Stimulated activated naive B cell treated with anti-CD40 and anti-IgM and Interleukin-4, amounts not matched to agents 10 μg/mL and 1 μg/mL and 100 μg/mL, for 72 hours (primary cell): ENCODE measurements at regions not wholly inside any gene's neighbourhood (a gene's known extent, or its start where the extent isn't known, plus 50 kb on each side); places are given as distances from the start of the nearest gene placed in this dataset.

Experiments used
- ATAC-seq, 2 donors: fragments of 150-1000 bp; cut with Tn5 transposase; replicated peaks; 2 replicates each; pipeline ENCODE4 v1.10.0; 2021; ENCODE audit warnings: moderate library complexity in 1 of 2
- DNase-seq: peaks from one replicate; pipeline ENCODE4 v3.0.0; 2021
- H3K27ac Mint-ChIP-seq: one replicate; pipeline ENCODE4 v1.8.0; 2022; ENCODE audit warnings: mild to moderate bottlenecking, mixed read lengths
- H3K27me3 Mint-ChIP-seq, 2 donors: one replicate each; pipeline ENCODE4 v1.8.0; 2022; ENCODE audit warnings: mixed read lengths in 2 of 2
- H3K36me3 Mint-ChIP-seq, 2 donors: one replicate each; pipeline ENCODE4 v1.8.0; 2022; ENCODE audit warnings: mixed read lengths in 2 of 2, mild to moderate bottlenecking in 1 of 2
- H3K4me1 Mint-ChIP-seq, 2 donors: one replicate each; pipeline ENCODE4 v1.8.0; 2022; ENCODE audit warnings: mixed read lengths in 2 of 2, mild to moderate bottlenecking in 1 of 2
- H3K4me3 Mint-ChIP-seq, 2 donors: one replicate each; pipeline ENCODE4 v1.8.0; 2022; ENCODE audit warnings: mild to moderate bottlenecking in 2 of 2, mixed read lengths in 2 of 2, moderate library complexity in 1 of 2
- H3K9me3 Mint-ChIP-seq, 2 donors: one replicate each; pipeline ENCODE4 v1.8.0; 2022; ENCODE audit warnings: mixed read lengths in 2 of 2, mild to moderate bottlenecking in 1 of 2

DNA sequence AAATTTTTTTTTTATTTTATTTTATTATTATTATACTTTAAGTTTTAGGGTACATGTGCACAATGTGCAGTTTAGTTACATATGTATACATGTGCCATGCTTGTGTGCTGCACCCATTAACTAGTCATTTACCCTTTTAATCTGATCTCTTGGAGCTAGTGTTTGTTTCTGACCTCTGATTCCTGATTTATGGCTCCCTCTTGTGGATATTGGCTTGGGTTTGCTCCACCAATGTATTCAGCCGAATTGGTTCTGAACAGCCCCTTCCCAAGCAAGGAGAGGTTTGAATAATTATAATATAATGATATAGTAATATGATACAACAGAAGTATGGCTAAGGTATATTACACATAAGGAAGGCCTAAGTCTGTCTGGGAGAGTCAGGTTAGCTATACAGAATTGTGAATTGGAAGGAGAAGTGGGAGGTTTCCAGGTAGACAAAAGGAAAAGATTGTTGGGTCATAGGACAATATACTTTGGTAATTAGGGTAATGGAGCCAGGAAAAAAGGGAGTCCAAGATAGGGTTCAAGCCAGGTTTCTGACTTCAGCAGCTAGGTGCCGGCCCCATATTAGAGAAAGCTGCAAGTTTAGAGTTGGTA, 53.1 kb upstream of the HMCN1 start:
- DNase-seq, result peak; percentile 13
- ATAC-seq, result peak; percentile 87 to 88
- H3K36me3 Mint-ChIP-seq, result no peaks in the 10 kb centered on the region
- no peak overlapping the region for H3K4me3 Mint-ChIP-seq
- no peaks in the 10 kb centered on the region for H3K9me3 Mint-ChIP-seq
- no peak overlapping the region for H3K27ac Mint-ChIP-seq
- peaks cover 16% of the 10 kb centered on the region in 2 donors for H3K4me1 Mint-ChIP-seq
- H3K27me3 Mint-ChIP-seq, result peaks cover 5% of the 10 kb centered on the region in 2 donors

DNA sequence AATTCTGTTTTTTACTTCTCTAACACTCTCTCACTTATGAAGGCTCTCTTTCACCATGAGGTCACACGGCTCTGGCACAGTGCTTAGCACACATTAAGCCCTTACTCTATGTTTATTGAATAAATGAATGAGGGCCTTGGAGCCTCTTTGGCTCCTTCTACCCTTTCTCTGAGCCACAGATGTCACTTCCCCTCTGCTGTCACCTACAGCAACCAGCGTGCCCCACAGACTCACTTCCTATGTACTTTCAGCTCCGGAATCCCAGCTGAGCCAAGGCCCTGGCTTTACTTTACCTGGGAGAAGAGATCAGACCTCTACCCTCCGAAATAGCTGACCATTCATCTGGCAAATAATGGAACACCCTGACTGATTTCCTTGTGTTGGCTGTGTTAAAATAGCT, 53.7 kb upstream of the HMCN1 start:
- H3K27ac Mint-ChIP-seq, result peak overlapping the region; percentile 20
- no peaks in the 10 kb centered on the region for H3K9me3 Mint-ChIP-seq
- H3K36me3 Mint-ChIP-seq, result no peaks in the 10 kb centered on the region
- ATAC-seq (peak; percentile 73 to 84), DNase-seq (no peak)
- H3K27me3 Mint-ChIP-seq, result peaks cover 5% of the 10 kb centered on the region in 2 donors
- peaks cover 17 to 18% of the 10 kb centered on the region in 2 donors for H3K4me1 Mint-ChIP-seq
- no peak overlapping the region for H3K4me3 Mint-ChIP-seq

DNA sequence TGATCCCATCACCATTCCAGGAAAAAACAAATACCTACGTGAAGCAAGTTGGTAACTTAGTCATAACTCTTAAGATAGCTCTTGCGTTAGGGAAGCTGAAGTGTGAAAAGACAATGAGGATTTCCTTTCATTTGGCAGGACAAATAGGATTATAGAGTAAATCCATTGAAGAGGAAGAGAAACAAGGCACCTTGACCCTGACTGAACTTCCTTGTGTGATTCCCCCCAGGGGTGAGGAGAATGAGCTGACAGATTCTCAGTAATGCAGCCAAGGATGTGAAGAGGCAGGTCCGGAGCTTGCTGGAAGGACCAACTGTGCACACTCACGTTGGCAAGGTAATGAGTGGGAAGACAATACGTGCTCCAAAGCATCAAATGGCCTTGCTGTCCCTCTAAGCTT, 55.0 kb upstream of the HMCN1 start:
- no peak overlapping the region for H3K4me3 Mint-ChIP-seq
- peaks cover 0 to 4% of the 10 kb centered on the region in 2 donors for H3K27me3 Mint-ChIP-seq
- H3K27ac Mint-ChIP-seq, result no peak overlapping the region
- H3K4me1 Mint-ChIP-seq, result peaks cover 22 to 31% of the 10 kb centered on the region in 2 donors
- no peaks in the 10 kb centered on the region for H3K9me3 Mint-ChIP-seq
- no peak for DNase-seq
- no peak for ATAC-seq
- H3K36me3 Mint-ChIP-seq, result no peaks in the 10 kb centered on the region

DNA sequence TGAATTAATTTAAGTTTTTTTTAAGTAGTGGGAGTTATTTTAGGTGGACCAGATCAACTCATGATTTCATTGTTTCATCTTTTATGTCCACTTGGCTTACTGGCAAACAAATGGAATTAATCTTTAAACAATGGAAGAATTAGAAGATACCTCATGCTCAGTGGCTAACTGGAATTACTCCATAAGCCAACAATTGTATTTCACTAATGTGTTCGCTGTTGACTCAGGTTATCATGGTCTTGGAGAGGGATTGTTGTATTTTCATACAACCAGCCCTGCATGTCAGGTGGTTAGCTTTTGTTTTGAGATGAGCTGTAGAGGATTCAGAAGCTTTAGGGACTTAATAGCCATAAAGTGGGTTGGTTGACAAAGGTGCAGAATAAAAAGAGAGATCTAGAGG, 57.2 kb upstream of the HMCN1 start:
- Mint-ChIP-seq H3K27ac (no peak overlapping the region), H3K27me3 (no peaks in the 10 kb centered on the region), H3K9me3 (peaks cover 6% of the 10 kb centered on the region in 2 donors), H3K4me1 (peaks cover 32 to 44% of the 10 kb centered on the region in 2 donors), H3K36me3 (no peaks in the 10 kb centered on the region), H3K4me3 (no peak overlapping the region)
- ATAC-seq, result no peak
- no peak for DNase-seq

DNA sequence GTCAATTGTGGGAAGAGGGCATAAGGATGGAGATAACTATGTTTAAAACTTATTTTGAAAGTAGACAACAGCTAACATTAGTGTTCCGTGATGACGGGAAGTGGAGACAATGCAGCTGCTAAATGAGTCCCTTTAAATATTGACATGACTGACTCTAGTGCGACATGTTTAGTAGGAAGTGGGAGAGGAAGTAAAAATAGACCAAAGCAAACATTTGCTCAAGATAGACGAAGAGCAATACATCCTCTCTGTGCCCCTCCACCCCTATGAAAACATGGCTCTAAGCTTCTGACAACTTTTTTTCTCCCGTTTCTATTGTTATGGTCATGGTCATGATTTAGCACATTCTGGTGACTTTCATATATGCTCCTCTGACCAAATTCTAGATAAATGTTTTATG, 60.0 kb upstream of the HMCN1 start:
- H3K36me3 Mint-ChIP-seq, result no peaks in the 10 kb centered on the region
- no peaks in the 10 kb centered on the region for H3K27me3 Mint-ChIP-seq
- H3K27ac Mint-ChIP-seq, result peak overlapping the region; percentile 39
- peak overlapping the region; percentile 47 to 68 for H3K4me3 Mint-ChIP-seq
- DNase-seq (no peak), ATAC-seq (peak; percentile 87 to 92)
- peaks cover 6% of the 10 kb centered on the region in 2 donors for H3K9me3 Mint-ChIP-seq
- H3K4me1 Mint-ChIP-seq, result peaks cover 21 to 32% of the 10 kb centered on the region in 2 donors

DNA sequence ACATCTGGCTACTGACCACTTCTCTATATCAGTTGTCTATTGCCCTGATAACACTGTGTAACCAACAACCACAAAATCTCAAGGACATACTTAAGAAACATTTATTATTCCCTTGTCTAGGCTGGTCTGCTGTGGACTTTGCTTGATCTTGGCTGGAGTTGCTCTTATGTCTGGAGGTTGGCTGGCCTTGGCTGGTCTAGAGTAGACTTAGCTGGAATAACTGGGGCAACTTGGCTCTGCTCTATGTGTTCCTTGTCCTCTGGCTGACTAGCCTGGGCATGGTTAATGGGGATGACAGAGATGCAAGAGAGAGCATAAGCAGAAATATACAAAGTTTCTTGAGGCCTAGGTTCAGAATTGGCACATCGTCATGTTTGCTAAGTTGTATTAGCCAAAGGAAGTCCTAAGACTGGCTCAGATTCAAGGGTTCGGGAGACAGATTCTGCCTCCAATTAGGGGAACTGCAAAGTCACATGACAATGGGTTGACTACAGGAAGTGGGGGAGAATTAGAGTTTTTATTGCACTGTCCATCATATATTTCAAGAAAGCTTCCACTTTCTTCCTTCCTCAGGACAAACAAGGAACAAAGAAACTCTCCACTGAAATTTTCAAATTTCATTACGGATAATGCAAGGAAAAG, 61.4 kb upstream of the HMCN1 start:
- peak; percentile 12 to 16 for ATAC-seq
- no peaks in the 10 kb centered on the region for H3K27me3 Mint-ChIP-seq
- H3K4me3 Mint-ChIP-seq, result peak overlapping the region; percentile 1
- H3K4me1 Mint-ChIP-seq, result peaks cover 21 to 32% of the 10 kb centered on the region in 2 donors
- H3K27ac Mint-ChIP-seq, result peak overlapping the region; percentile 56
- H3K36me3 Mint-ChIP-seq, result no peaks in the 10 kb centered on the region
- peaks cover 6% of the 10 kb centered on the region in 2 donors for H3K9me3 Mint-ChIP-seq
- no peak for DNase-seq

DNA sequence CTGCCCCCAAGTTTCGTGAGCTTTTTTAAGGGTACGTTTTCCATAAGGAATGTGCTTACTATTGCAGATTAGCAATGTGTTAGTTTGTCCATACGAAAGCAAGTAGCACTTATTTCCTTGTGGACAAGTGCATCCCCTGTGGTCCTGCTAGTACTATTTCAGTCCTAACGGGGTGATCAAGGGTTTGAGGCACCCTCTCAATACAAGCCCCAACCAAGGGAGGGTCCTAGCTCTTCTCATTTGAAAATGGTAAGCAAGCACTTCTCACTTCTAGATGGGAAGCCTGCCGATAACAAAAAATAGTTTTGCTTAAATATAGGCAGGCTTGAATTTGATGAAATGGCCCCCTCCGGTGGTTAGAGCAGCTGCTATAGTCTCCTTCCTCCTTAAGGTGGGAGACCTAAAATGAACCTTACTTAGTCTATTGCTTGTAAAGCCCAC, 64.0 kb upstream of the HMCN1 start:
- peaks cover 6 to 7% of the 10 kb centered on the region in 2 donors for H3K9me3 Mint-ChIP-seq
- no peak overlapping the region for H3K4me3 Mint-ChIP-seq

DNA sequence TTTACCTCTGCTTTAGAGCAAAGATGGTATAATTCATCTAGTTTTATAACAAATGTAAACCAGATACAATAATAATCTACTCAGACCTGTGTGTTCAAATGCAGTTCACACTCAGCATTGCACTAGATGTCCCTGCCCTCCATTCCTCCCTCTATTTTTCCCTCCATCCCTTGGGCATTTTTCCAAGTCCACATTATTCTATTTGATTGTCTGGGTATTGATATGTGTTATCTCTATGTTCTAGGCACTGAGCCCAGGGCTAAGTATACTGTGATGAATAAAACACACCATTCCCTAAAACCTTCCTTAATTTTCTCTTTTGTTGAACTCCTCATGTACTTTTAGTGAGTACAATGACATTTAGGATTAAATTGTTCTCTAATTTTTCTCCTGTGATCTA, 66.2 kb upstream of the HMCN1 start:
- peaks cover 6 to 7% of the 10 kb centered on the region in 2 donors for H3K9me3 Mint-ChIP-seq
- H3K4me1 Mint-ChIP-seq, result peaks cover 7 to 8% of the 10 kb centered on the region in 2 donors
- H3K27me3 Mint-ChIP-seq, result no peaks in the 10 kb centered on the region
- no peak for ATAC-seq
- no peak overlapping the region for H3K4me3 Mint-ChIP-seq
- H3K27ac Mint-ChIP-seq, result no peak overlapping the region
- H3K36me3 Mint-ChIP-seq, result peaks cover 0 to 3% of the 10 kb centered on the region in 2 donors
- DNase-seq, result no peak

More for the DNA sequence above, 64.0 kb upstream of the HMCN1 start:
- ATAC-seq, result peak; percentile 66 to 77
- Mint-ChIP-seq H3K4me1 (peaks cover 14 to 24% of the 10 kb centered on the region in 2 donors), H3K27me3 (no peaks in the 10 kb centered on the region), H3K36me3 (no peaks in the 10 kb centered on the region), H3K27ac (no peak overlapping the region)
- peak; percentile 8 for DNase-seq

DNA sequence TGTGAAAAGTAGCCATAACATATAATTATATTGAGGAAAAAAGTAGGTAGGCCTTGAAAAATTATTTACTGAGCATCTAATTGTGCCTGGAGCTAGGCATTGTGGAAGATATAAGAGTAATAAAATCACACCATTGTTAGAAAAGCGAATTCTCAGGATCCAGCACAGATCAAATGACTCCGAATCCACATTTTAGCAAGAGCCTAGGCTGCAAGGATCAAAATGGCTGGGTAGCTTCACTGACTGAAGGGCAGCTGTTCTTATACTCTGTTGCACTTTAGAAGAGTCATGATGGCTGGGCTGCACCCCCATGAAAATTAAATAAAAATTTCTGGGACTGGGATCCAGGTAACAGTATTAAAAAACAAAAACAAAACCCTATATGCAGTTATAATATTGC, 67.6 kb upstream of the HMCN1 start:
- peaks cover 7 to 11% of the 10 kb centered on the region in 2 donors for H3K4me1 Mint-ChIP-seq
- H3K27me3 Mint-ChIP-seq, result no peaks in the 10 kb centered on the region
- no peak overlapping the region for H3K4me3 Mint-ChIP-seq
- DNase-seq (no peak), ATAC-seq (no peak)
- no peak overlapping the region for H3K27ac Mint-ChIP-seq
- peaks cover 0 to 3% of the 10 kb centered on the region in 2 donors for H3K36me3 Mint-ChIP-seq
- peaks cover 3 to 4% of the 10 kb centered on the region in 2 donors for H3K9me3 Mint-ChIP-seq

DNA sequence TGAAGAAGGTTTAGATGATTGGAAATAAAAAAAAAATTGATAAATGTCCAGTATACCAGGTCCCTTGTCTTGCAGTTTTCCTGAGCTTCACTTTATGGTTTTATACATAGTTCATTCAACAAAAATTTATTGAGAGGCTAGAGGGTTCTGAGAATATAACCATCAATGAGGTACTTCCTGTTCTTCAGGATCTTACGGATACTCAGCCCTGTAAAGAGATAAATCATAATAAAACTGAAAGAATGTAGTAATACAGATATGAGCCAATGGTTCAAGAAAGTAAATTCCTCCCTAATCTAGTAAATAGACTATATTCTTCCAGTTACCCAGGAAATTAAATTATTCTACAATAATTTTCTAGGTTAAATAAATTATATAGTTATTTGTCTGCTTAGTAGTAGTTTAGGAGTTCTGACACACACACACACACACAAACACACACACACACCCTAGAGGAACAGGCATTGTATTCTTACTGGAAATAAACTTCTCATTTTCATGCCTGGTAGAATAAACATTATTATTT, 70.4 kb upstream of the HMCN1 start:
- Mint-ChIP-seq H3K9me3 (peaks cover 3 to 4% of the 10 kb centered on the region in 2 donors), H3K4me3 (no peak overlapping the region), H3K27me3 (no peaks in the 10 kb centered on the region), H3K4me1 (peaks cover 6 to 11% of the 10 kb centered on the region in 2 donors), H3K36me3 (peaks cover 0 to 3% of the 10 kb centered on the region in 2 donors), H3K27ac (no peak overlapping the region)
- ATAC-seq (no peak), DNase-seq (no peak)

DNA sequence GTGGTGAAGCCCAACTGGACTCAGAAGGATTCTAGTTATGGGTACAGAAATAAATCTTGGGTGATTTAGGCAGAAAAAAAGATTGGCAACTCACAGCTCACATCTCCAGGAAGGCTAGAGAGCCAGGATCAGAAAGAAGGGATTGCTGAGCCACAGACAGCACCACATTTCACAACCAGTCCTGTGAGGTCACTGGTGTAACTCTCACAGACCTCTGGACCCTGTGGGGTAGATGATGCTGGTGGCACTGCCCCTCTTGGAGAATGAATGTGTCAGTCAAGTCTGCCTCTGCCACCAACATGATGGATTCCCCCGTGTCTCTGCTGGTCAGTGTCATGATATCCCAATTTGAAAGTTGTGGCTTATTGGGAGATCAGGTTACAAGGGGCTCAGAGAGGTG, 70.9 kb upstream of the HMCN1 start:
- Mint-ChIP-seq H3K27me3 (no peaks in the 10 kb centered on the region), H3K36me3 (peaks cover 0 to 3% of the 10 kb centered on the region in 2 donors), H3K27ac (no peak overlapping the region), H3K9me3 (peaks cover 3 to 4% of the 10 kb centered on the region in 2 donors), H3K4me1 (peaks cover 6 to 11% of the 10 kb centered on the region in 2 donors), H3K4me3 (no peak overlapping the region)
- no peak for DNase-seq
- no peak for ATAC-seq

DNA sequence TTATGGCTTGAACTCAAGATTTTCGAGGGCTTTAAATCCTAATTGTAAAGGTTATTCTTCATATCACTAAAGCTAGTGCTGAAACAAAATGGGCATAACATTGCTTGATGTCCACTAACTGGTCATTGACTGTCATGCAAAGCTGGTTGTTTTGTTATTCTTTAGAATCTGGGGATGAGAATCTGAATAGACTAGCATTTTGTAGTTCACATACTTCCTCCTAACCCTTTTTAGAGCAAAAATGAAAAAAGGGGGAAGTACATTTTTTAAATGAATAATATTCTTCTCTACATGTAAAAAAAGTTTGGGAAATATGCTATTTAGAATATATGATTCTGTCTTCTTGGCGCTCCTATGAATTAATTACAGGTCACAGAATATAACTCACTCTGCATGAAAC, 72.2 kb upstream of the HMCN1 start:
- no peak overlapping the region for H3K4me3 Mint-ChIP-seq
- peaks cover 3 to 4% of the 10 kb centered on the region in 2 donors for H3K9me3 Mint-ChIP-seq
- DNase-seq, result no peak
- no peak overlapping the region for H3K27ac Mint-ChIP-seq
- H3K27me3 Mint-ChIP-seq, result peaks cover 4 to 9% of the 10 kb centered on the region in 2 donors
- ATAC-seq, result no peak
- H3K36me3 Mint-ChIP-seq, result peaks cover 0 to 3% of the 10 kb centered on the region in 2 donors
- peaks cover 6 to 11% of the 10 kb centered on the region in 2 donors for H3K4me1 Mint-ChIP-seq

DNA sequence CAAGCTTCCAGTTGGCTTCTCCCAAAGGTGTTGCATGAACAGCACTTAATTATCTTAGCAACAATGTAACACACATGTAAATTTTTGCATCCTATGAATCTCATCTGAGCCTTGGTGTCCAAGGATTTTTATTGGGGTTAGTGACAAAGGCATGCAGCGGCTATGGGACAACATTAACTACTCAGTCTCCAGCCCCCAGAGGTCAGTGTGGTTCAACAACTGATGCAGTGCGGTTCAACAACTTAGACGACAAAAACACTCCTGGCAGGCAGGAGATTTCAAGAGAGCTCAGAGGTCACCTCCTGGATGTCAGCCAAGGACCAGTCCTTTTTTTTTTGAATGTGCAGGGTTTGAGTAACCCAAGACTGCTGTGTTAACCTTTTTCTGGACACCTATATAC, 77.5 kb upstream of the HMCN1 start:
- Mint-ChIP-seq H3K36me3 (no peaks in the 10 kb centered on the region), H3K27ac (no peak overlapping the region), H3K9me3 (no peaks in the 10 kb centered on the region)

DNA sequence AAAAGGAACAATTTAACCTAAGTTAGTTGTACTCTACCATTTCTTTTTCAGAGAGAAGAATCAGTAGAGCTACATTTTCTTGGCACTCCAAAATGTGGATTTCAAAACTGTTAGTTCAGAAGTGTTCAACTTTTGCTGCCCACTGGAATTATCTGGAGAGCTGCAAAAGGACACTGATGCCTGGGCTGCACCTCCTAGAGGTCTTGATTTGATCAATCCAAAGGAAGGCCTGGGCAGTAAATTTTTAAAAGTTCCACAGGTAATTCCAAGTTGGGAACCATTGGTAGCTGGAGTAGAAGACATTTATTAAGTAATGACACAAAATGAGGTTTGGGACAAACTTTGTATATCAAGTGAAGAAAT, 79.3 kb upstream of the HMCN1 start:
- Mint-ChIP-seq H3K27me3 (peaks cover 4 to 17% of the 10 kb centered on the region in 2 donors), H3K27ac (no peak overlapping the region), H3K36me3 (no peaks in the 10 kb centered on the region), H3K9me3 (no peaks in the 10 kb centered on the region), H3K4me1 (no peaks in the 10 kb centered on the region), H3K4me3 (no peak overlapping the region)
- no peak for ATAC-seq
- no peak for DNase-seq

More for the DNA sequence above, 77.5 kb upstream of the HMCN1 start:
- ATAC-seq (no peak), DNase-seq (no peak)
- no peak overlapping the region for H3K4me3 Mint-ChIP-seq
- H3K4me1 Mint-ChIP-seq, result peaks cover 2% of the 10 kb centered on the region in 2 donors
- peaks cover 4 to 11% of the 10 kb centered on the region in 2 donors for H3K27me3 Mint-ChIP-seq
